GM19324 (cell line): ENCODE measurements at regions not wholly inside any gene's neighbourhood (a gene's known extent, or its start where the extent isn't known, plus 50 kb on each side); places are given as distances from the start of the nearest gene placed in this dataset.

Experiments used
- ATAC-seq: cut with Tn5 transposase; IDR thresholded peaks from one replicate; pipeline ENCODE4 v1.9.1; 2021; ENCODE audit warnings: mild to moderate bottlenecking, moderate library complexity; ENCODE audit not compliant: unreplicated experiment, low FRiP score

DNA sequence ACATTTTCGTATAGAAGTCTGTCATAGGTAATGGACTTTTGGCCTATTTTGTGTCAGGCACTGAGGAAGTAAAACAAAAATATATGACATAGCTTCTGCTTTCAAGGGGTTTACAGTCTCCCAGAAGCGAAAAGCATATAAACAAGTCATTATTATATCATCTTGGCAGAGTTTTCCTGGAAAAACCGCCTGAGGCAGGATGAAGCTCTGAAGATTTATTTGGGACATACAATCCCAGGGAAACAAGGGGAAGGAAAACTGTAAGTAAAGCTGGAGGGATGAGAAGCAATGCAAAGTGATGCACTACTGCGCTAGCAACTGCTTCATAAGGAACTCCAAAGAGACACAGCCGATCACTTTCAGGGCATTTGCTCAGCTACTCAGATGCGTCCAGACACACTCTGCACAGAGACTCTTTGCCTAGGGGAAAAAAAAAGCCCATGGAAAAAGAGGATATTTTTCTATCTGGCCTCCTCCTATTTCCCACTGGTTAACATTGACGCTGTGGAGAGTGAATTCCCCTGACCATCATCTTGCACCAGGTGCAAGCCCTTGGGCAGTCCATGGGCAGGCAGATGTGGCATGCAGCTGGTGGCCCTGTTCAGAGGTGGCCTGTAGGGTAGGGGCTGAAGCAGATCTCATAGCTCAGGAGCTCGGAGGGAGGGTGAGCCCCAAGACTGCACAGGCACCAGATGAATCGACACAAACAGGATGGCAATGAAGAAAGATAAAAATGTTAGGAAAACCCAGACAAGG lies 158.1 kb downstream of the METTL4 start:
- no peak for ATAC-seq

DNA sequence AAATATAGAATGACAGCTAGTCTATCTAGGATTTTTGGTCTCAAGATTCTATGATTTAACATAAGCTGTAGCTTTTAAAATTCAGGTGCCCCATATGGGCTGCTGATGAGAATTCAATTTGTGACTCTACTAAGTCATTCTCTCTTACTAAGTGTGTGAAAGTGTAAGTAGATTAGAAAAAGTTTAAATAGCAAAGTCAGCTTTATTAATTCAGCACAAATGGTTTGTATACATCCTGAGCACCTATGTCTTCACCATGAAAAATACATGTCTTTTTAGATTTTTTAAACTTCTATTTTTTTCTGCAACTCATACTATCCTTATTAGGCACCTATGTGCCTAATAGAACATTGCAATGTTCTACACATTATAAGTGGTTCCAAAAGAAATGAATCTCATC lies 157.1 kb downstream of the METTL4 start:
- ATAC-seq: no peak

DNA sequence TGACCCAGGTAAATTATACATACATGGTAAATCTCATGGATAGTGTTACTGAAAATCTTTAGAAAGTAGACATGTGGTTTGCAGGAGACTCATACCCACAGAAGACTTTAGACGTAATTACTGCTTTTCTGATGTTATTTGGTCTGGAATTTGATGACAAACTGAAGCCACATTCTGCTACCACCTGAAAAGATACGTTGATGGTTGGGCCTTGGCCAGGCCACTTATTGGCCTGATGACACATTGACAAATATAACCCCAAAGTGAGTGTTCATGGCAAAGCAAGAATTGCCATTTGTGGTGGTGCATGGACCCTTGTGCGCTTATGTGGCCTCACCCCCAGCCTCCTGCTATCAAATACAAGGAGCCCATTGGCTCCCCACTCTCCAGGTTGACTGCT lies 155.6 kb downstream of the METTL4 start:
- no peak for ATAC-seq

DNA sequence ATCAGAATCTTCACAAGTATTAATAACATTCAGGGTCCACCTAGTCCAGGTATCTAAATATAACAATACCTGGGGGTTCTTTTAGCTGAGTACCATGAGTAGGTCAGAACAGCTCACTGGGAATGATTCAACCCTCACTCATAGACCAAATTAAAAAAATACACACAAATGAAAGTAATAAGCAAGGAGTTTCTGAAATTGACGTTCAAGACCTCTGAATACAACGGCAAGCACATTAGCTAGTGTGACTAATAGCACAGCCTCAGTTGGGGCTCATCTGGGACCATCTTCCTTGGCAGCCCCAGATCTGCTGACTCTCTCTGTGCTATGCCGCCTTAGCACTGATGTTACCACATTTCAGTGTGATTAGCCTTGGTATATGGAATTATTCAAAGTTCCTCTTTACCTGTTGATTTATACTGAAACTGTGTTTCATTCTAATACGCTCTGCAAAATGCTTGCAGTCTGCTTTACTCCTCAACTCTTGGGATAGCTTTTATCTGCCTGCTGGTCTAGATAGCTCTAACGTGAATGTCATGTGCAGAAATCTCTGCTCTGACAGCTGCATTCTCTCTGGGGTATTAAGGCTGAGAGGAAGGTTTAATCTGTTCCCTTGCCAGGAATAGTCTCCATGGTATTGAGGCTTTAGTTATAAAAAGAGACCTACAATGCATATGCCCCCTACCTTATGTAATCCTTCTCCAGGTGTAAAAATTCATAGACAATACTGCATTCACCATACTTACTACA lies 153.3 kb downstream of the METTL4 start:
- ATAC-seq: no peak

DNA sequence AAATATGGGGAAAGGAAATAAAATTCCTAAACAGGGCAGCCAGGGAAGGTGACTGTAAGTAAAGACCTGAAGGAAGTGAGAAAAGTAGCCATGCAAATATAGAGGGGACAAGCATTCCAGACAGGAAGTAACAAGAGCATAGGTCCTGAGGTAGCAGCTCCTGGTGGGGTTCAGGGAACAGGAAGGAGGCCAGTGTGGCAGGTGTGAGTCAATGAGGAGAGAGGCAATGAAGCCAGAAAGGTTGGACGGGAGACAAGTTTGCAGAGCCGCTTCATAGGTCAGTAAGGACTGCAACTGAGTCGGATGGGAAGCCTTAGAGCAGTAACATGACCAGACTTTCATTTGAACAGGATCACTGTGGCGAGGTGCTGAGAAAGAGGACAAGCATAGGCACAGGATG lies 150.9 kb downstream of the METTL4 start:
- no peak for ATAC-seq

DNA sequence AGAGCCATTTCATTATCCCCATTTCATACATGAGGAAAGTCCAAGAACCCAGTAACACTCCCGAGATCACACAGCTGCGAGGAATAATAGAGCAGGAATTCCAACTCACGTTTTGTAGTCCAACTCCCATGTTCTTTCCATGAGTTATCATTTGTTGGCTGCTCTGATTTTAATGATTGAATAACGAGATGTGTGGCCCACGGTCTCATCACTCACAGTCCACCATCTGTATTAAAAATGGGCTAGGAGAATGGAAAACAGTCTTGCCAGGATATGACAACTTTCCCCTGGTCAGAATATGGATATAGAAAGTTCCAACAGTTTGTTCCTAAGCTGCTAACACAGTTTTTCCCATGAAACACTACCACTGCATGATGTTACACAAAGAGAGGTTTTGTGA lies 147.5 kb downstream of the METTL4 start:
- ATAC-seq: no peak

DNA sequence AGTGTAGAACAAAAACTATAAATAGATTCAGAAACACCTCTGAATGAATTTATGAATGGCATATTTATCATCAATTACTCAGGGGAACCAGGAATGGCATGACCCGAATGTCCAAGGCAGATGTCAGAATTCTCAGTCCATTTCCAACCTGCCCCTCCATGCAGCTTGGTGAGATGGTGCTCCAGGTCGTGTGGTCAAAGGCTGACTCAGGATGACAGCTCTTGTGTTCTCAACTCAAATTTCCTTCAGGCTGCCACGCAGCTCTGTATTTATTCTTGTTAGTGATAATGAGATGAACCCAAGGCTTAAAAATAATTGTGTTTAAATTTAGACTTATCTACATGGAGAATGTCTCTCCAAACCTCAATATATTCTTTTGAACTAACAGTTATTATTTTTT lies 146.9 kb downstream of the METTL4 start:
- ATAC-seq: no peak

DNA sequence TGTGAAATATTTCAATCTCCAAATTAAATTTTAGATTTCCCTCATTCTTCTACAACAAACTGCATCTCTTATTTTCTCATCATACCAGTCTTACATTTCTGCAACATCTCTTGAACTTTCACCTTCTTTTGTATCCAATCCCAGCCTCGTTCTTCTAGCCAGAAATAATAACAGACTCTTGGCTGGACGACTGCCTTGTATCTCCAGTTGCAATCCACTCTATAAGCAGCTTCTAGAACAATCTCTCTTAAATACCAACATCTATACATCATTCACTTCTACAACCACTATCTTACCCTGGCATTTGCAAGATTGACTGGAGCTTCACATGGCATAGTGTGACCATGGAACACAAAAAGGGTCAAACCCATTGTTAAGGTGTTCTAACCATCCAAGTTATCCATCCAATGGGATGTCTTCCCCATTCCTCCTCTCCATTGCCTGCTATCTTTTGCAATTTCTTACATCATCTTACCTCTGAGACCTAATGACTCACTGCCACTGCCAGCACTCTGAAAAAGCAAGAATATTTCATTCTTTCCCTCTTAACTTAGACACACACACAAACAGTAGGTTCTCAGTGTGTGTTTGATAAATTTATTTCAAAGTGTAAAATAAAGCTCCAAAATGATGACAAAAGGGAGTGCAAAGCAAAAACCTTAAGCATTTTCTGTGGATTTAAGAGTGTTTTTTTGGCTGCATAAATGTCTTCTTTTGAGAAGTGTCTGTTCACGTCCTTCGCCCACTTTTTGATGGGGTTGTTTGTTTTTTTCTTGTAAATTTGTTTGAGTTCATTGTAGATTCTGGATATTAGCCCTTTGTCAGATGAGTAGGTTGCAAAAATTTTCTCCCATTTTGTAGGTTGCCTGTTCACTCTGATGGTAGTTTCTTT lies 145.6 kb downstream of the METTL4 start:
- ATAC-seq: no peak

DNA sequence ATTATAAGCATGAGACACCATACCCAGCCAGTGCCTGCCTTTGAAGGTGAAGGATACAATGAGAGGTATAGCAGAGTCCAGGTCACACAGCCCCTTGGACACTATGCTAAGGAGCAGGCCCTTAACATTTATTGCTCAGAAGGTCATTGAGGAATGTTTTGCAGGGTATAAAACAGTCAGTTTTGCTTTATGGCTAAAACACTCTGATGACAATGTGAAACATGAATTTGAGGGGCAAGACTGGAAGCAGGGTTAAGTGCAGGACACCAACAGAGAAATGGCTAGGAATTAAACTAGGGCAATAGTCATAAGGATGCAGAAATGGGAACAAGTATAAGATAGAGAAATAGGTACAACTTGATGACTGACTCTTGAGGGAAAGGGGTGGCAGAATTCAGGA lies 141.1 kb downstream of the METTL4 start:
- no peak for ATAC-seq

DNA sequence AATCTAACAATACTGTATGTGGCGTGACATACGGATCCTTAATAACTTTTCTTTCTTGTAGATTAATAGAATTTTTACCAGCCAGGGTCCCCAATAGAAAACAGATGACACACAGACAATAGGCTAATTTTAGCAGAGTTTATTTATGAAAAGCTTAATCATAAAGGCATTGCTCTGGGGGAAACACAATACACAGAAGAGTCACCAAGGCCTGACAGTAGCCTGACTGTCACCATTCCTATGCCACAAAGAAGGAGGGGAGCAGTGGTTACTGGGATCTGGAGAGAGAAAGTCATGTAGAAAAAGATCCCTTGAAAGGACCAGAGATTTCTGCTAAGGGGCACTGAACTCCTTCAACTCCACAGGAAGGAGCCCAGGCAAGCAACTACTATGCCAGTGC lies 139.5 kb downstream of the METTL4 start:
- no peak for ATAC-seq

DNA sequence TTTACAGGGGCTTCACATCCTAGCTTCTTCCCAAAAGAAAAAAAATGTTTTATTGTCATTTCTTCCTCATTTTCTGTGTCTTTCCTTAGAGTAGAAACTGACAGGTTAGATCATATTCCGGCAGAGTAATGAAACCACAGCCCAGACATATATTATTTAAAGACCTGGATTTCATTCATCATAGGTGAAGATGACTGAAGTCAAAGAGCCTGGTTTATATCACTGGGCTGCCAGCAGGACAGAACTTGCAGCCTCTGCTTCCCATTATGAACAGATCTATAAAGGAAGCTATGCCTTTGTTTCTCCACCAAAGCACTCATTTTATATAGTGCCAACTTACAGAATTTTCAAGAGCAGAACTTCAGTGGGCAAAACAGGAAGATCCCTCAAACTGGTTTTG lies 137.9 kb downstream of the METTL4 start:
- no peak for ATAC-seq

DNA sequence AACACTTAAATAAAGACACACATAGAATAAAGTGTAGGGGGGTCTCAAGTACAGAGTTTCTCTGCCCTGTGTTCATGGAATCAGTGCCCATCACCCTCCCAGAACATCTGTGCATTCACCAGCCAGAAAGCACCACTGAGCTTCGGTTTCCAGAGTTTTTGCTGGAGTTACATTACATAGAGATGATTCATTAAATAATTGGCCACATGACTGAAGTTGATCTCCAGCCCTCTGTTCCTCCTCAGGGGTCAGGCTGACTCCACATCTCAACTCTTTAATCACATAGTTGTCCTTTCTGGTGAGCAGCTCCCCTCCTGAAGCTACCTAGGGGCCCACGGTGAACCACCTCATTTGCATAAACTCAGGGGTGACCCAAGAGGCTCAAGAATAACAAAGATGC lies 129.8 kb downstream of the METTL4 start:
- no peak for ATAC-seq

DNA sequence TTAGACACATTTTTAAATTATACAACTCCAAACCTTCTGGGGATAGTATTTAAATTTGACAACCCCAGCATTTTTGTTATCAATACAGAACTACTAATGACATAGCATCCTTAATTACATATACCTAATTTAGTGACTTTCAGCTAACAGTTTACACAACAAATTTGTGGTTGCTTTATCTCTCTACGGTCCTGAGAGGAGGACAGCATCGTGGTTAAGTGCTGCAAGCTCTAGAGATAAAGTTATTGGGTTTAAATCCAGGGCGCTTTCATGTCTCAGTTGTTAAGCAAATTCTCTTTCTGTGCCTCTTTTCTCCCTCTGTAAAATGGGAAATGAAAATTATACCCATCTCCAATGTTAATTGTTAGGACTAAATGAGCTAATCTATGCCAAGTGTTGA lies 129.3 kb downstream of the METTL4 start:
- no peak for ATAC-seq

DNA sequence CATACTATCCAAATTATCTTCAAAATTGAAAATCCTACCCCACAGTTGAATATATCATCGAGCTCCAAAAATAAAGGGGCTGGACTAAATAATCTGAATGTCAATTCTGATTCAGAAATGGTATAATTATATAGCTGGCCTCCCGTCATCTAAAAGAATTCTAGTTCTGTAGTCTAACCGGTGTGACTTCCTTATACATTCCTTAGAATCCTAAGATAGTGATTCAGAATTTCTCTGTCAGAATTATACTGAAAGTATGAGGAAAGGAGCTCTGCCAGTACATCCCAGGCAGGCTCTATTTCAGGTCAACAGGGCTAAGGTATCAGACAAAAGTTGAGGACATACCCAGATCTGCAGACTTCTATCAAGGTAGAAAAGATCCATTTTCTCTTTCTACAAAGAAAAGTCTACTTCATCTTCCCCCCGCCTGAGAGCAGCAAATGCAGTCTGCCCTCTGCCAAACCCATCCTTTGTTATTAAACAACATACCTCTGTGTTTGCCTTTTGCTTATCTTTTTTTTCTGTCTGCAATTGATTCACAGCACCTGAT lies 128.5 kb downstream of the METTL4 start:
- no peak for ATAC-seq

DNA sequence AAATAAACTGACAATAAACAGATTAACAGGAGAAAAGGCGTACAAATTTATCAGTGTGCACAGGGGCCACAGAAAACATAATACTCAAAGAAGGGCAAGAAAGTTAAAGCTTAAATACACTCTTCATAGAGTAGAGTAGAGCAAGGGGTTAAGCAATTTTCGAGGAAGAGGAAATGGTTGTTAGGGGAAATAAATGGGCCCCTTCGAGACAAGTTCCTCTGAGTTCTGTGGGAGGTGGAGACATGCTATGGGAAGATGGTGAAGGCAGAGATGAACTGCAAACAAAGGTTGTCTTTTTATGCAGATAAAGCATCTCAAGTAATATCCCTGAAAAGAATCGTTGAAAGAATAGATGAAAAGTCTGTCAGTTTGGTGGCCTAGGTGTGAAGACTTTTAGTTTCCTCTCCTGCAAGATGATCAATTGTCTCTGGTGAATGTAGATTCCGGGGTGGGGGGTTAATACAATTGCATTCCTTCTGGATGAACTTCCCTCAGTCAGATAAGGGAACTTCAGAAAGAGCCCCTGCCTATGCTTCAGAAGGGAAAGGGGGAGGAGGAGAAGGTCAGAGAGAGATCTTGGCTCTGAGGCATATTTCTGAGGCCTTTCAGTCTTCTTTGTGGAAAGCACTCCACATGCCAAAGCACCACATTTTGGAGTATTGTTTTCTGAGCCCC lies 127.0 kb downstream of the METTL4 start:
- no peak for ATAC-seq

DNA sequence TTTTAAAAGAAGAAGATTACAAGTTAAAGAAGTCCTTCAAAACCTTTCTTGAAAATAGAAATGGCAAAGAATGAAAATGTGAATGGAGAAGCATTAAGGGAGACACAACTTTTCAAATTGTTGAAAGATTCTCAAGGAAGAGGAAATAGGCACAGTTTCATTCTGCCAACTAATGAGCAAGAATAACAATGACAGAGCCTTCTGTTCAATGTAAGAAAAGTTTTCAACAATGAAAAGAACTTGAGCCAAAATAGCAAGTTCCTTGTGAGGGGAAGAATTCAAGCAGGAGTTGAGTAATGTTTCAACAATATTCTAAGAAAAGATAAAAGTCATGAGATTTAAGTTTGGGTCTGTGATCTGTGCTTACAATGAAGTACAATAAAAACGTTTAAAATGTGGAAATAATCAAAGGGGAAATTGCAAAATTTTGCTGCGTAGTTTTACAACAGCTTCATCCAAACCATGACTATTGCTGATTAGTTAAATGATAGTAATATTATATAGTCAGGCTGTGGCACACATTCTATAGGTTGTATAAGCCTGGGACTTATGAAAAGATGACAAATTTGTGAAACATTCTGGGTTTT lies 122.6 kb downstream of the METTL4 start:
- no peak for ATAC-seq

DNA sequence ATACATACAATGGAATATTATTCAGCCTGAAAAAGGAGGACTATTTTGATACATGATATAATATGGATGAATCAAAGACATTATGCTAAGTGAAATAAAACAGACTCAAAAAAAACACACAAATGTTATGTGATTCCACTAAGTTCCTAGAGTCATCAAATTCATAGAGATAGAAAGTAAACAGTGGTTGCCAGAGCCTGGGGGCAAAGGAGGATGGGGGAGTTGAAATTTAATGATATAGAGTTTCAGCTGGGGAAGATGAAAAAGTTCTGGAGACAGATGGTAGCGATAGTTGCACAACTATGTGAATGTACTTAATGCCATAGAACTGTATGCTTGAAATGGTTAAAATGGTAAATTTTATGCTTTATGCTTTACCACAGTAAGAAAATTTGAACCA lies 119.7 kb downstream of the METTL4 start:
- no peak for ATAC-seq

DNA sequence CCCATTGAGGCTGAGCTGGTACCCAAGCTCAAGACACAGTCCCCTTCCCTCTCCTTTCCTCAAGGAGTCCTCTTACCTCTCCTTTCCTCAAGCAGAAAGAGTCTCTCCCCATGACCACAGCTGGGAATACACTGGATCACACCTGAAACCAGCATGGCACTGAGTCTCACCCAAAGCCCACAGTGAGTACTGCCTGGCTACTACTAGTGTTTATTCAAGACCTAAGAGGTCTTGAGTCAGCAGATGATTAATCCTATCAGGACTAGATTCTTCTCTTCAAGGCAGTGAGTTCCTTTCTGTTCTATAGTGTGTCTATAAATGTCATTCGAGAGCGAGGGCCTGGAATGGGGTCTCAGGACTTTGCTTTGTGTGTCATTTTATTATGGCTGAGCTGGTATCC lies 111.4 kb downstream of the METTL4 start:
- ATAC-seq: no peak

DNA sequence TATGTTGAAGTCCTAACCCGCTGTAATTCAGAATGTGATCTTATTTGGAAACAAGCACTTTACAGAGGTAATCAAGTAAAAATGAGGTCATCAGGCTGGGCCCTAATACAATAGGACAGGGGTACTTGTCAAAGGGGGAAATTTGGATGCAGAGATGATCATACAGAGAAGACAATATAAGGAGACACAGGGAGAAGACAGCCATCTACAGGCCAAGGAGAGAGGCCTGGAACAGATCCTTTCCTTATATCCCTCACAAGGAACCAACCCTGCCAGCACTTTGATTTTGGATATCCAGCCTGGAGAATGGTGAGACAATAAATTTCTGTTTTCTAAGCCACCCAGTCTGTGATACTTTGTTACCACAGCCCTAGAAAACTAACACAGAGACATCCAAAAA lies 104.3 kb downstream of the METTL4 start:
- no peak for ATAC-seq

DNA sequence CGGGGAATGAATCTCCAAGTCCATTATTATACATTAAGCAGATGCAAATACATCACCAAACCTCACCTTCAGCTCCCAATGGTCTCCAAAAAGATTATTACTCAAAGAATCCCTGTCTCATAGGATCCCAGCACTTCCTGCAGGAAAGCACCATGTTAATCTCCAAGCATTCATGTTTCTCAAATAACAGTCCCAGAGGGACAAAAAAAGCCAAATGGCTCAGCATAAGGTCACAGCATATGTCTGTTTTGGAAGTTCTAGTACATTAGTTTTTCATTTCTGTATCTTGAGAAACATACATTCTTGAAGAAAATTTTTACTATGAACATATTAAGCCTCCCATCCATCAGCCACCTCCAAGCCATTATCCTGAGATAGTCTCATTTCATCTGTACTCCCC lies 103.3 kb downstream of the METTL4 start:
- ATAC-seq: no peak
